Gastrocnemius medialis (tissue), 4 donors: ENCODE measurements at regions not wholly inside any gene's neighbourhood (a gene's known extent, or its start where the extent isn't known, plus 50 kb on each side); places are given as distances from the start of the nearest gene placed in this dataset.
A peak's percentile ranks its signal among the peaks of the same experiment; 100 is the strongest.
"Not testable (repeated sequence)": the region's sequence is repeated elsewhere in the genome, so short reads cannot be mapped to it uniquely, and the experiment has no call there.

Experiments used
- ATAC-seq, 2 donors: fragments of 150-250 bp; one replicate each; pipeline ENCODE4 v1.9.1; 2016
- DNase-seq, 2 donors: peaks; one replicate each; pipeline ENCODE4 v3.0.0-alpha.2; 2019
- H3K27ac ChIP-seq, 4 donors: fragments of 200-600 bp; sonication (generic); 1 replicate in 1 of 4; 2 replicates in 3 of 4; pipeline ENCODE4 v1.5.1; 2016 to 2018; ENCODE audit warnings: mild to moderate bottlenecking in 2 of 4, moderate library complexity in 1 of 4
- H3K27me3 ChIP-seq, 3 donors: fragments of 200-600 bp; sonication (generic) in 2 of 3; 1 replicate in 1 of 3; 2 replicates in 2 of 3; pipeline versions ENCODE4 v1.5.1 to v1.6.0; 2016 to 2019; ENCODE audit warnings: mild to moderate bottlenecking in 1 of 3, moderate library complexity in 1 of 3
- H3K36me3 ChIP-seq, 2 donors: fragments of 200-600 bp; sonication (generic) in 1 of 2; one replicate each; pipeline ENCODE4 v1.5.1; 2017 to 2018
- H3K4me1 ChIP-seq, 2 donors: fragments of 200-600 bp; sonication (generic) in 1 of 2; one replicate each; pipeline ENCODE4 v1.5.1; 2016 to 2017; ENCODE audit warnings: mild to moderate bottlenecking in 2 of 2
- H3K4me3 ChIP-seq, 4 donors: fragments of 200-600 bp; sonication (generic) in 3 of 4; 1 replicate in 1 of 4; 2 replicates in 3 of 4; pipeline ENCODE4 v1.5.1; 2016 to 2019; ENCODE audit warnings: mild to moderate bottlenecking in 2 of 4
- H3K9me3 ChIP-seq, 3 donors: fragments of 200-600 bp; sonication (generic) in 2 of 3; 1 replicate in 1 of 3; 2 replicates in 2 of 3; pipeline ENCODE4 v1.5.1; 2016 to 2019
- POLR2A ChIP-seq, 2 donors: fragments of 450-650 bp; IDR thresholded peaks; one replicate each; pipeline ENCODE4 v1.6.1; 2017; ENCODE audit warnings: antibody characterized with exemption in 2 of 2, mild to moderate bottlenecking in 2 of 2, moderate library complexity in 2 of 2
- in situ Hi-C, 4 donors: fragments of 200-750 bp; cut with MboI; loops; one replicate each; pipeline versions ENCODE4 v1.15.0 to v1.8.0; 2017; ENCODE audit warnings: low sequenced_read_pairs in 4 of 4
- intact Hi-C: fragments of 100-400 bp; cut with DNase I; formaldehyde crosslinking; loops from one replicate; pipeline ENCODE4 v1.15.1; 2023; ENCODE audit warnings: low total_unique reads
- TF ChIP-seq, protein P1 (sequence below), 5 experiments: fragments of 450-650 bp in 3 of 5; fragments of 200-600 bp in 2 of 5; sonication (generic) in 2 of 5; IDR thresholded peaks in 4 of 5; conservative IDR thresholded peaks in 1 of 5; 1 replicate in 4 of 5; 2 replicates in 1 of 5; pipeline ENCODE4 v1.5.1; 2016 to 2019; ENCODE audit warnings: antibody characterized with exemption in 5 of 5, mild to moderate bottlenecking in 3 of 5, moderate library complexity in 3 of 5

DNA sequence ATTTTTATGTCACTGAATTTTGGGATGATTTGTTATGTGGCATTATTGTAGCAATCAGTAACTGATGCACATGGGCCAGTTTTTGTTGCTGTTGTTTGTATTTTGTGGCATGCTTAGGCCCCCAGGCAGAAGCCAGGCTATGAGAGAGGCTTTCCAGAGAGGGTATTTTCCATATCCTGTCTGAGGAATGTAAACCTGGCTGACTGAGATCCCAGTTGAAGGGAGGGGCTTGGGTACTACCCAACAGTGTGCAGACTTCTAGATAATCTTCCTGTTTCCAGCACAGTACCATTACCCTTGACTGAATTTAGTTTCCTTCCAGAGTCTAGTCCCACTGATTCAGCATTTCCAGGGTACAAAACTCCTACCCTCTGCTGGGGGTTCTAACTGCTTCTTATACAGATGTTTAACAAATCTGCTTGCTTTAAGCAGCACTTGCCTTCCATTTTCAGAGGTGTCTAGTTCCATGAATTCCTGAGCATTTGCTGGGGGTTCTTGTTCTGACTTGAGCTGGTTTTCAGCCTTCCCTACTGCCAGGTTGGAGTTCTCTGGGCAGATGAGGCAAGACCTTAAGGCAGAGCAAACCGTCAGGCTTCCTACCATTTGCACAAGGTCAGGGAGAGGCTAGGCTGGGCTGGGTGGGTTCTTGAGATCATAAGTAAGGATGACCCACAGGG lies 104.7 kb upstream of the EGFL6 start:
- ATAC-seq (no peak), DNase-seq (no peak)
- no peak for TF ChIP-seq POLR2A (IDR thresholded peaks at IDR 0.05)
- TF ChIP-seq, protein P1, sequence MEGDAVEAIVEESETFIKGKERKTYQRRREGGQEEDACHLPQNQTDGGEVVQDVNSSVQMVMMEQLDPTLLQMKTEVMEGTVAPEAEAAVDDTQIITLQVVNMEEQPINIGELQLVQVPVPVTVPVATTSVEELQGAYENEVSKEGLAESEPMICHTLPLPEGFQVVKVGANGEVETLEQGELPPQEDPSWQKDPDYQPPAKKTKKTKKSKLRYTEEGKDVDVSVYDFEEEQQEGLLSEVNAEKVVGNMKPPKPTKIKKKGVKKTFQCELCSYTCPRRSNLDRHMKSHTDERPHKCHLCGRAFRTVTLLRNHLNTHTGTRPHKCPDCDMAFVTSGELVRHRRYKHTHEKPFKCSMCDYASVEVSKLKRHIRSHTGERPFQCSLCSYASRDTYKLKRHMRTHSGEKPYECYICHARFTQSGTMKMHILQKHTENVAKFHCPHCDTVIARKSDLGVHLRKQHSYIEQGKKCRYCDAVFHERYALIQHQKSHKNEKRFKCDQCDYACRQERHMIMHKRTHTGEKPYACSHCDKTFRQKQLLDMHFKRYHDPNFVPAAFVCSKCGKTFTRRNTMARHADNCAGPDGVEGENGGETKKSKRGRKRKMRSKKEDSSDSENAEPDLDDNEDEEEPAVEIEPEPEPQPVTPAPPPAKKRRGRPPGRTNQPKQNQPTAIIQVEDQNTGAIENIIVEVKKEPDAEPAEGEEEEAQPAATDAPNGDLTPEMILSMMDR (IDR thresholded peaks at IDR 0.05 in 4 of 5, conservative IDR thresholded peaks at IDR 0.05 in 1 of 5), result no peak
- no peaks in the 10 kb centered on the region for H3K36me3 ChIP-seq
- H3K9me3 ChIP-seq, result no peaks in the 10 kb centered on the region
- in situ Hi-C loops (no loop called here), intact Hi-C loops (no loop called here)
- no peaks in the 10 kb centered on the region for H3K27me3 ChIP-seq
- H3K4me3 ChIP-seq, result no peak overlapping the region
- no peak overlapping the region for H3K27ac ChIP-seq
- H3K4me1 ChIP-seq, result peaks cover 0 to 5% of the 10 kb centered on the region in 2 donors

DNA sequence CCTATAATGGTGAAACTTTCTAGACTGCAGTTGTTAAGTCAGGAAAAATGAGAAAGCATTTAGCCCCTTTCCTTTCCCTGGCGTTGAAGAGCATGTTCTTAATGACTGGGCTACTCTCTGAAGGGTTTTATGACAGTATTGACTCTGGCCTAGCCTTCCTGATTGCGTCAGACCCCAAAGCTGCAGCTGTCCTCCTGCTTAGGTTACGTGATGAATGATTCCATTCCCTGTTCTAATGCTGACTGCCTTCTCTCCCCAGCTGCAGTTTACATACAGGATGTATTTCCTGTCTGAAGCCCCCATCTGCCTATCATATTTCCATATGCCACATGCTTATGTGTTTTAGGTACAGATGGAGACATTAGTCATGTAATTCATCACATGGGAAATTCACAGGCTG lies 105.8 kb upstream of the EGFL6 start:
- Histone ChIP-seq H3K4me1 (peaks cover 0 to 5% of the 10 kb centered on the region in 2 donors), H3K27ac (peak overlapping the region; percentile 35 to 69 (median 51)), H3K9me3 (no peaks in the 10 kb centered on the region), H3K27me3 (no peaks in the 10 kb centered on the region), H3K4me3 (no peak overlapping the region), H3K36me3 (no peaks in the 10 kb centered on the region)
- peak; percentile 99 to 100 for ATAC-seq
- no peak for TF ChIP-seq POLR2A (IDR thresholded peaks at IDR 0.05)
- TF ChIP-seq, protein P1 (IDR thresholded peaks at IDR 0.05 in 4 of 5, conservative IDR thresholded peaks at IDR 0.05 in 1 of 5), result no peak
- peak; percentile 43 to 64 for DNase-seq
- intact Hi-C loops (no loop called here), in situ Hi-C loops (no loop called here)

DNA sequence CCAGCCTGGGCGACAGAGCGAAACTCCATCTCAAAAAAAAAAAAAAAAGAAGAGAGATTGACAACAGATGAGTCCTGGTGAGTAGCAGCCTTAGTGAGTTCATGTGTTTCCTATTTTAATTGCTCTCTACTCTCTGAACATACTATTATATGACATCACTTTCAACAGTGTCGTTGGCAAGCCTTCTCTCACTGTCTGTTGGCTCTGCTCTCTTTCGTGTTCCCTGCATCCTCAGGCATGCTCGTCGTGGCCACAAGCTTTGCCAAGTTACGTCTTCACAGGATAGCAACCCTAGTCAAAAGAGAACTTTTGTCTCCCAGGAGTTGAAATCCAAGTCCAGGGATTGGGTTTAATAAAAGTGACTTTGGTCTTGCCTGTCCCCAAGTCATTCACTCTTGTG lies 117.1 kb upstream of the EGFL6 start:
- ATAC-seq (no peak), DNase-seq (no peak)
- Histone ChIP-seq H3K27ac (no peak overlapping the region), H3K9me3 (no peaks in the 10 kb centered on the region), H3K4me3 (no peak overlapping the region), H3K36me3 (no peaks in the 10 kb centered on the region), H3K27me3 (no peaks in the 10 kb centered on the region), H3K4me1 (no peaks in the 10 kb centered on the region)
- intact Hi-C loops, result no loop called here
- no peak for TF ChIP-seq POLR2A (IDR thresholded peaks at IDR 0.05)
- TF ChIP-seq, protein P1 (IDR thresholded peaks at IDR 0.05 in 4 of 5, conservative IDR thresholded peaks at IDR 0.05 in 1 of 5), result no peak
- in situ Hi-C loops, result no loop called here

DNA sequence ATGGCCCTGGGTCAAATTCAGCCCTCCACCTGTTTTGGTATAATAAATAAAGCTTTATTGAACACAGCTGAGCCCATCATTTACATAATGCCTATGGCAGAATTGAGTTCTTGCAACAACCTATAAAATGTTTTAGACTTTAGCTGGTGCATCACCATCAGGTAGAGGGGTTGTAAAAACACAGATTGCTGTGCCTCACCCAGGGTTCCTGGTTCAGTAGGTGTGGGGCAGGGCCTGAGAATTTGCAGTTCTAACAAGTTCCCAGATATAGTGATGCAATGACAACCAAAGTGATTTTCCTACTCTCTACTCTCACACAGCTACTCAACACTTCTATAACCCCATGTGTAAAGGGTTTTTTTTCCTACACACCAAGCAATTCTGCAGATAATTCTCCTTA lies 120.0 kb upstream of the EGFL6 start:
- Histone ChIP-seq H3K27me3 (no peaks in the 10 kb centered on the region), H3K9me3 (no peaks in the 10 kb centered on the region), H3K4me1 (no peaks in the 10 kb centered on the region), H3K4me3 (no peak overlapping the region), H3K36me3 (no peaks in the 10 kb centered on the region), H3K27ac (no peak overlapping the region)
- ATAC-seq (no peak), DNase-seq (no peak)
- TF ChIP-seq, protein P1 (IDR thresholded peaks at IDR 0.05 in 4 of 5, conservative IDR thresholded peaks at IDR 0.05 in 1 of 5), result no peak
- in situ Hi-C loops, result no loop called here
- intact Hi-C loops, result no loop called here

DNA sequence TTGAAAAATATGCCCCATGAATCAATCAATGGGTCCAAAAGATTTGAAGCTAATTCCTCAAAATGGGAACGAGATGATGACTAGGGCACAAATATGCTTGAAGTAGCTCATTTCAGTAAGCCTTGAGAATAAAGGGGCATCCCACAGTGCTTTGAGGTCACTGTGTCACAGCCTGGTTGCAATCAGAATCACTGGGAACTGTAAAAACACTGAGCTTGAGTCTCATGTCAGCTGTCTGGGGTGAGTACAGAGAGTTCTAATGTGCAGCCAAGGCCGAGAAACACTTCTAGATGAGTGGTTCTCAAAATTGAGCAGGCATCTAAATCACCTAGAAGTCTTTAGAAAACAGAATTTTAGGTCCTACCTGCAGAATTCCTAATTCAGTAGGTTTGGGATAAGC lies 120.5 kb upstream of the EGFL6 start:
- ATAC-seq, result no peak
- in situ Hi-C loops (no loop called here), intact Hi-C loops (no loop called here)
- no peak overlapping the region for H3K4me3 ChIP-seq
- no peaks in the 10 kb centered on the region for H3K36me3 ChIP-seq
- no peaks in the 10 kb centered on the region for H3K4me1 ChIP-seq
- H3K27ac ChIP-seq, result no peak overlapping the region
- no peaks in the 10 kb centered on the region for H3K27me3 ChIP-seq
- no peak for TF ChIP-seq POLR2A (IDR thresholded peaks at IDR 0.05)
- TF ChIP-seq, protein P1 (IDR thresholded peaks at IDR 0.05 in 4 of 5, conservative IDR thresholded peaks at IDR 0.05 in 1 of 5), result no peak
- no peaks in the 10 kb centered on the region for H3K9me3 ChIP-seq
- no peak for DNase-seq

DNA sequence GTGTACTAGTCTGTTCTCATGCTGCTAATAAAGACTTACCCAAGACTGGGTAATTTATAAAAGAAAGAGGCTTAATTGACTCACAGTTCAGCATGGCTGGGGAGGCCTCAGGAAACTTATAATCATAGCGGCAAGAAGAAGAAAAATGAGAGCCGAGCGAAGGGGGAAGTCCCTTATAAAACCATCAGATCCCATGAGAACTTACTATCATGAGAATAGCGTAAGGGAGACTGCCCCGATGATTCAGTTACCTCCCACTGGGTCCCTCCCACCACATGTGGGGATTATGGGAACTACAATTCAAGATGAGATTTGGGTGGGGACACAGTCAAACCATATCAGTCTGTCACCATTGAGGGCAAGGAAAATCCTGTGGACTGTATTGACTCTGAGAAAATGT lies 121.8 kb upstream of the ATXN3L start:
- H3K9me3 ChIP-seq, ATAC-seq, H3K27ac ChIP-seq, in situ Hi-C loops, H3K4me3 ChIP-seq, H3K4me1 ChIP-seq, intact Hi-C loops, DNase-seq, H3K36me3 ChIP-seq, H3K27me3 ChIP-seq: not testable (repeated sequence)
